GM23338 (cell line): ENCODE measurements at regions not wholly inside any gene's neighbourhood (a gene's known extent, or its start where the extent isn't known, plus 50 kb on each side); places are given as distances from the start of the nearest gene placed in this dataset.
A peak's percentile ranks its signal among the peaks of the same experiment; 100 is the strongest.

Source experiments
- ATAC-seq: fragments of 200-7000 bp; cut with Tn5 transposase; 3 replicates; pipeline ENCODE4 v1.9.1; 2020
- DNase-seq: peaks from one replicate; pipeline ENCODE4 v3.0.0-alpha.2; 2015; ENCODE audit warnings: low spot score
- H2AFZ ChIP-seq: fragments of 200-600 bp; sonication (generic); 2 replicates; pipeline ENCODE4 v1.8.0; 2016; ENCODE audit warnings: antibody characterized with exemption, mild to moderate bottlenecking, moderate library complexity
- H3F3A ChIP-seq: fragments of 200-600 bp; sonication (generic); replicated peaks from 2 replicates; pipeline ENCODE4 v1.8.0; 2017; ENCODE audit warnings: antibody characterized with exemption, mixed run types, low read depth
- H3K27ac ChIP-seq: fragments of 200-600 bp; sonication (generic); 2 replicates; pipeline ENCODE4 v1.6.1; 2016; ENCODE audit warnings: low read depth
- H3K27me3 ChIP-seq: fragments of 200-600 bp; sonication (generic); 2 replicates; pipeline ENCODE4 v1.8.0; 2016; ENCODE audit warnings: mild to moderate bottlenecking, mixed run types, moderate library complexity; ENCODE audit not compliant: insufficient read depth
- H3K36me3 ChIP-seq: fragments of 200-600 bp; sonication (generic); 2 replicates; pipeline ENCODE4 v1.8.0; 2016; ENCODE audit warnings: mild to moderate bottlenecking; ENCODE audit not compliant: insufficient read depth
- H3K4me1 ChIP-seq: fragments of 200-600 bp; sonication (generic); 2 replicates; pipeline ENCODE4 v1.8.0; 2016; ENCODE audit warnings: mild to moderate bottlenecking, moderate library complexity; ENCODE audit not compliant: insufficient read depth
- H3K4me2 ChIP-seq: fragments of 200-600 bp; sonication (generic); 2 replicates; pipeline ENCODE4 v1.7.1; 2017; ENCODE audit warnings: mixed run types
- H3K4me3 ChIP-seq: fragments of 200-600 bp; sonication (generic); 2 replicates; pipeline ENCODE4 v1.6.1; 2016; ENCODE audit warnings: mixed run types
- H3K79me2 ChIP-seq: fragments of 200-600 bp; sonication (generic); replicated peaks from 2 replicates; pipeline ENCODE4 v1.8.0; 2017; ENCODE audit warnings: mild to moderate bottlenecking; ENCODE audit not compliant: insufficient read depth
- H3K9me2 ChIP-seq: fragments of 200-600 bp; sonication (generic); 2 replicates; pipeline ENCODE4 v1.8.0; 2017; ENCODE audit not compliant: insufficient read depth
- H4K20me1 ChIP-seq: fragments of 200-600 bp; sonication (generic); replicated peaks from 2 replicates; pipeline ENCODE4 v1.8.0; 2017; ENCODE audit warnings: mild to moderate bottlenecking; ENCODE audit not compliant: insufficient read depth
- H3K27ac Mint-ChIP-seq: 2 replicates; pipeline ENCODE4 v1.8.0; 2020; ENCODE audit warnings: inconsistent platforms, mild to moderate bottlenecking, moderate library complexity, mixed read lengths
- H3K27me3 Mint-ChIP-seq: 3 replicates; pipeline ENCODE4 v1.8.0; 2022; ENCODE audit warnings: low read depth, mild to moderate bottlenecking, moderate library complexity, mixed read lengths, inconsistent platforms; ENCODE audit not compliant: insufficient read depth, poor library complexity
- H3K36me3 Mint-ChIP-seq: 3 replicates; pipeline ENCODE4 v1.8.0; 2021; ENCODE audit warnings: low read depth, mild to moderate bottlenecking, inconsistent platforms, moderate library complexity, mixed read lengths
- H3K4me1 Mint-ChIP-seq: 3 replicates; pipeline ENCODE4 v1.8.0; 2020; ENCODE audit warnings: mild to moderate bottlenecking, inconsistent platforms, mixed read lengths
- H3K4me3 Mint-ChIP-seq: 3 replicates; pipeline ENCODE4 v1.8.0; 2021; ENCODE audit warnings: moderate library complexity, mild to moderate bottlenecking, inconsistent platforms, mixed read lengths
- H3K9me3 Mint-ChIP-seq: 3 replicates; pipeline ENCODE4 v1.8.0; 2020; ENCODE audit warnings: moderate library complexity, mild to moderate bottlenecking, inconsistent platforms, mixed read lengths
- CREB1 ChIP-seq: fragments of 250-450 bp; sonication (Bioruptor Pico); IDR thresholded peaks from 2 replicates; pipeline ENCODE4 v1.5.0; 2020; ENCODE audit warnings: low read depth, mild to moderate bottlenecking, moderate library complexity
- EZH2 ChIP-seq: fragments of 200-600 bp; sonication (generic); IDR thresholded peaks from one replicate; pipeline ENCODE4 v1.8.0; 2017; ENCODE audit warnings: antibody characterized with exemption, mild to moderate bottlenecking, low read depth; ENCODE audit not compliant: unreplicated experiment
- EZH2phosphoT487 ChIP-seq: fragments of 200-600 bp; sonication (generic); IDR thresholded peaks from one replicate; pipeline ENCODE4 v1.8.1; 2018; ENCODE audit warnings: antibody characterized with exemption; ENCODE audit not compliant: unreplicated experiment
- JUNB ChIP-seq: IDR thresholded peaks from one replicate; pipeline ENCODE4 v1.6.1; 2016; ENCODE audit warnings: antibody characterized with exemption; ENCODE audit not compliant: unreplicated experiment
- NANOG ChIP-seq: IDR thresholded peaks from 2 replicates; pipeline ENCODE4 v1.6.1; 2016; ENCODE audit warnings: antibody characterized with exemption, borderline replicate concordance
- POLR2AphosphoS5 ChIP-seq: IDR thresholded peaks from 2 replicates; pipeline ENCODE4 v1.6.1; 2016; ENCODE audit warnings: antibody characterized with exemption, low read depth
- STAT1 ChIP-seq: IDR thresholded peaks from one replicate; pipeline ENCODE4 v1.6.1; 2016; ENCODE audit warnings: antibody characterized with exemption; ENCODE audit not compliant: unreplicated experiment
- ZNF114 ChIP-seq: fragments of 250-450 bp; sonication (Bioruptor Pico); IDR thresholded peaks from 2 replicates; pipeline ENCODE4 v1.5.0; 2020; ENCODE audit warnings: mild to moderate bottlenecking, moderate library complexity
- ZNF331 ChIP-seq: fragments of 250-450 bp; sonication (Bioruptor Pico); IDR thresholded peaks from 2 replicates; pipeline ENCODE4 v1.5.0; 2020; ENCODE audit warnings: low read depth, mild to moderate bottlenecking, moderate library complexity
- TF ChIP-seq, protein P1 (sequence below), 2 experiments: fragments of 200-600 bp in 1 of 2; sonication (generic) in 1 of 2; conservative IDR thresholded peaks; 2 replicates each; pipeline versions ENCODE4 v1.5.1 to v1.6.1; 2016 to 2017; ENCODE audit warnings: antibody characterized with exemption in 2 of 2, low read depth in 2 of 2, mild to moderate bottlenecking in 2 of 2, moderate library complexity in 1 of 2
- TF ChIP-seq, protein P2 (sequence below): fragments of 250-450 bp; sonication (Bioruptor Pico); IDR thresholded peaks from 2 replicates; pipeline ENCODE4 v1.5.0; 2020; ENCODE audit warnings: mild to moderate bottlenecking, moderate library complexity
- TF ChIP-seq, protein P3 (sequence below): IDR thresholded peaks from 2 replicates; pipeline ENCODE4 v1.6.1; 2016; ENCODE audit warnings: antibody characterized with exemption
- TF ChIP-seq, protein P4 (sequence below): IDR thresholded peaks from one replicate; pipeline ENCODE4 v1.6.1; 2018; ENCODE audit warnings: antibody characterized with exemption; ENCODE audit not compliant: unreplicated experiment

DNA sequence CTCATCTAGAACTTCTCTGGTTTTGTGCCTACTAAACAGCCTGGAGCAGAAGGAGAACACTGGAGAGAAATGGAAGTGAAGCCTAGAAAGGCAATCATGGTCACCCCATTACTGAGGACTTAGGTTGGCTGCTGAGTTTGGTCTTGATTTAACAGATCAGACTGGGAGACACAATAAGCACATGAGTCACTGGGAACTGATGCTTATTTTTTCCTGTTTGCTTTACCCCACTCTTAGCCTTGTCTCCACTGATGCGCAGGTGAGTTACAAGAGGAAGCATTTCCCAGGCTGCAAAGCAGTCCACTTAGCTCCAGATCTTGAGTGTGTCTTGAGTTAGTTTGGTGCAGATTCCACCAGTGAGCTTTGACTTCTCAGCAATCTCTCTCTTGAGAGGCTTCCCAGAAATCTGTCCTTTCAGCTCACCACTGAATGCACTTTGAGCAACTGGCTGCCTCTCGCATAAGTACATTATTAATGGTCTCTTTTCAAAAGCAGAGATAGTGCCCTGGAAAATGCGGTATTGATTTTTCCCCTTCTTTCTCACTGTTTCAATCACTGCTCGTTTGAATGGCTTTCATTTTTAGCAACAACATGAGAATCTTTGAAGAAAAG is 390.2 kb upstream of the SETBP1 start:
- Histone ChIP-seq H3K4me3 (no peak overlapping the region), H3K79me2 (no peaks in the 10 kb centered on the region), H3F3A (no peaks in the 10 kb centered on the region), H4K20me1 (no peaks in the 10 kb centered on the region), H3K36me3 (no peaks in the 10 kb centered on the region), H3K4me2 (no peak overlapping the region), H3K9me2 (no peaks in the 10 kb centered on the region), H3K27ac (no peak overlapping the region), H3K27me3 (no peaks in the 10 kb centered on the region), H3K4me1 (no peaks in the 10 kb centered on the region), H2AFZ (peak overlapping the region; percentile 76; the same call in 1 of the 2 replicates)
- Mint-ChIP-seq H3K27me3 (peaks cover 2% of the 10 kb centered on the region), H3K9me3 (no peaks in the 10 kb centered on the region), H3K36me3 (no peaks in the 10 kb centered on the region), H3K4me1 (peaks cover 8% of the 10 kb centered on the region; the same call in 2 of the 3 replicates), H3K4me3 (no peak overlapping the region), H3K27ac (no peak overlapping the region)
- no peak for ATAC-seq
- no peak for DNase-seq
- TF ChIP-seq STAT1 (no peak), NANOG (no peak), EZH2phosphoT487 (no peak), CREB1 (CRISPR knock-in tag) (no peak), ZNF331 (CRISPR knock-in tag) (no peak), POLR2AphosphoS5 (no peak), JUNB (no peak), EZH2 (no peak), ZNF114 (no peak)
- TF ChIP-seq, protein P1, sequence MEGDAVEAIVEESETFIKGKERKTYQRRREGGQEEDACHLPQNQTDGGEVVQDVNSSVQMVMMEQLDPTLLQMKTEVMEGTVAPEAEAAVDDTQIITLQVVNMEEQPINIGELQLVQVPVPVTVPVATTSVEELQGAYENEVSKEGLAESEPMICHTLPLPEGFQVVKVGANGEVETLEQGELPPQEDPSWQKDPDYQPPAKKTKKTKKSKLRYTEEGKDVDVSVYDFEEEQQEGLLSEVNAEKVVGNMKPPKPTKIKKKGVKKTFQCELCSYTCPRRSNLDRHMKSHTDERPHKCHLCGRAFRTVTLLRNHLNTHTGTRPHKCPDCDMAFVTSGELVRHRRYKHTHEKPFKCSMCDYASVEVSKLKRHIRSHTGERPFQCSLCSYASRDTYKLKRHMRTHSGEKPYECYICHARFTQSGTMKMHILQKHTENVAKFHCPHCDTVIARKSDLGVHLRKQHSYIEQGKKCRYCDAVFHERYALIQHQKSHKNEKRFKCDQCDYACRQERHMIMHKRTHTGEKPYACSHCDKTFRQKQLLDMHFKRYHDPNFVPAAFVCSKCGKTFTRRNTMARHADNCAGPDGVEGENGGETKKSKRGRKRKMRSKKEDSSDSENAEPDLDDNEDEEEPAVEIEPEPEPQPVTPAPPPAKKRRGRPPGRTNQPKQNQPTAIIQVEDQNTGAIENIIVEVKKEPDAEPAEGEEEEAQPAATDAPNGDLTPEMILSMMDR (conservative IDR thresholded peaks at IDR 0.05; ENCODE audit: low read depth in 2 of 2) = no peak
- TF ChIP-seq, protein P2, sequence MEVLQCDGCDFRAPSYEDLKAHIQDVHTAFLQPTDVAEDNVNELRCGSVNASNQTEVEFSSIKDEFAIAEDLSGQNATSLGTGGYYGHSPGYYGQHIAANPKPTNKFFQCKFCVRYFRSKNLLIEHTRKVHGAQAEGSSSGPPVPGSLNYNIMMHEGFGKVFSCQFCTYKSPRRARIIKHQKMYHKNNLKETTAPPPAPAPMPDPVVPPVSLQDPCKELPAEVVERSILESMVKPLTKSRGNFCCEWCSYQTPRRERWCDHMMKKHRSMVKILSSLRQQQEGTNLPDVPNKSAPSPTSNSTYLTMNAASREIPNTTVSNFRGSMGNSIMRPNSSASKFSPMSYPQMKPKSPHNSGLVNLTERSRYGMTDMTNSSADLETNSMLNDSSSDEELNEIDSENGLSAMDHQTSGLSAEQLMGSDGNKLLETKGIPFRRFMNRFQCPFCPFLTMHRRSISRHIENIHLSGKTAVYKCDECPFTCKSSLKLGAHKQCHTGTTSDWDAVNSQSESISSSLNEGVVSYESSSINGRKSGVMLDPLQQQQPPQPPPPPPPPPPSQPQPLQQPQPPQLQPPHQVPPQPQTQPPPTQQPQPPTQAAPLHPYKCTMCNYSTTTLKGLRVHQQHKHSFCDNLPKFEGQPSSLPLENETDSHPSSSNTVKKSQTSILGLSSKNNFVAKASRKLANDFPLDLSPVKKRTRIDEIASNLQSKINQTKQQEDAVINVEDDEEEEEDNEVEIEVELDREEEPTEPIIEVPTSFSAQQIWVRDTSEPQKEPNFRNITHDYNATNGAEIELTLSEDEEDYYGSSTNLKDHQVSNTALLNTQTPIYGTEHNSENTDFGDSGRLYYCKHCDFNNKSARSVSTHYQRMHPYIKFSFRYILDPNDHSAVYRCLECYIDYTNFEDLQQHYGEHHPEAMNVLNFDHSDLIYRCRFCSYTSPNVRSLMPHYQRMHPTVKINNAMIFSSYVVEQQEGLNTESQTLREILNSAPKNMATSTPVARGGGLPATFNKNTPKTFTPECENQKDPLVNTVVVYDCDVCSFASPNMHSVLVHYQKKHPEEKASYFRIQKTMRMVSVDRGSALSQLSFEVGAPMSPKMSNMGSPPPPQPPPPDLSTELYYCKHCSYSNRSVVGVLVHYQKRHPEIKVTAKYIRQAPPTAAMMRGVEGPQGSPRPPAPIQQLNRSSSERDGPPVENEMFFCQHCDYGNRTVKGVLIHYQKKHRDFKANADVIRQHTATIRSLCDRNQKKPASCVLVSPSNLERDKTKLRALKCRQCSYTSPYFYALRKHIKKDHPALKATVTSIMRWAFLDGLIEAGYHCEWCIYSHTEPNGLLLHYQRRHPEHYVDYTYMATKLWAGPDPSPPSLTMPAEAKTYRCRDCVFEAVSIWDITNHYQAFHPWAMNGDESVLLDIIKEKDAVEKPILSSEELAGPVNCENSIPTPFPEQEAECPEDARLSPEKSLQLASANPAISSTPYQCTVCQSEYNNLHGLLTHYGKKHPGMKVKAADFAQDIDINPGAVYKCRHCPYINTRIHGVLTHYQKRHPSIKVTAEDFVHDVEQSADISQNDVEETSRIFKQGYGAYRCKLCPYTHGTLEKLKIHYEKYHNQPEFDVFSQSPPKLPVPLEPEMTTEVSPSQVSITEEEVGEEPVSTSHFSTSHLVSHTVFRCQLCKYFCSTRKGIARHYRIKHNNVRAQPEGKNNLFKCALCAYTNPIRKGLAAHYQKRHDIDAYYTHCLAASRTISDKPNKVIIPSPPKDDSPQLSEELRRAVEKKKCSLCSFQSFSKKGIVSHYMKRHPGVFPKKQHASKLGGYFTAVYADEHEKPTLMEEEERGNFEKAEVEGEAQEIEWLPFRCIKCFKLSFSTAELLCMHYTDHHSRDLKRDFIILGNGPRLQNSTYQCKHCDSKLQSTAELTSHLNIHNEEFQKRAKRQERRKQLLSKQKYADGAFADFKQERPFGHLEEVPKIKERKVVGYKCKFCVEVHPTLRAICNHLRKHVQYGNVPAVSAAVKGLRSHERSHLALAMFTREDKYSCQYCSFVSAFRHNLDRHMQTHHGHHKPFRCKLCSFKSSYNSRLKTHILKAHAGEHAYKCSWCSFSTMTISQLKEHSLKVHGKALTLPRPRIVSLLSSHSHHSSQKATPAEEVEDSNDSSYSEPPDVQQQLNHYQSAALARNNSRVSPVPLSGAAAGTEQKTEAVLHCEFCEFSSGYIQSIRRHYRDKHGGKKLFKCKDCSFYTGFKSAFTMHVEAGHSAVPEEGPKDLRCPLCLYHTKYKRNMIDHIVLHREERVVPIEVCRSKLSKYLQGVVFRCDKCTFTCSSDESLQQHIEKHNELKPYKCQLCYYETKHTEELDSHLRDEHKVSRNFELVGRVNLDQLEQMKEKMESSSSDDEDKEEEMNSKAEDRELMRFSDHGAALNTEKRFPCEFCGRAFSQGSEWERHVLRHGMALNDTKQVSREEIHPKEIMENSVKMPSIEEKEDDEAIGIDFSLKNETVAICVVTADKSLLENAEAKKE (CRISPR knock-in tag) = no peak
- TF ChIP-seq, protein P3, sequence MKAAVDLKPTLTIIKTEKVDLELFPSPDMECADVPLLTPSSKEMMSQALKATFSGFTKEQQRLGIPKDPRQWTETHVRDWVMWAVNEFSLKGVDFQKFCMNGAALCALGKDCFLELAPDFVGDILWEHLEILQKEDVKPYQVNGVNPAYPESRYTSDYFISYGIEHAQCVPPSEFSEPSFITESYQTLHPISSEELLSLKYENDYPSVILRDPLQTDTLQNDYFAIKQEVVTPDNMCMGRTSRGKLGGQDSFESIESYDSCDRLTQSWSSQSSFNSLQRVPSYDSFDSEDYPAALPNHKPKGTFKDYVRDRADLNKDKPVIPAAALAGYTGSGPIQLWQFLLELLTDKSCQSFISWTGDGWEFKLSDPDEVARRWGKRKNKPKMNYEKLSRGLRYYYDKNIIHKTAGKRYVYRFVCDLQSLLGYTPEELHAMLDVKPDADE = no peak
- TF ChIP-seq, protein P4, sequence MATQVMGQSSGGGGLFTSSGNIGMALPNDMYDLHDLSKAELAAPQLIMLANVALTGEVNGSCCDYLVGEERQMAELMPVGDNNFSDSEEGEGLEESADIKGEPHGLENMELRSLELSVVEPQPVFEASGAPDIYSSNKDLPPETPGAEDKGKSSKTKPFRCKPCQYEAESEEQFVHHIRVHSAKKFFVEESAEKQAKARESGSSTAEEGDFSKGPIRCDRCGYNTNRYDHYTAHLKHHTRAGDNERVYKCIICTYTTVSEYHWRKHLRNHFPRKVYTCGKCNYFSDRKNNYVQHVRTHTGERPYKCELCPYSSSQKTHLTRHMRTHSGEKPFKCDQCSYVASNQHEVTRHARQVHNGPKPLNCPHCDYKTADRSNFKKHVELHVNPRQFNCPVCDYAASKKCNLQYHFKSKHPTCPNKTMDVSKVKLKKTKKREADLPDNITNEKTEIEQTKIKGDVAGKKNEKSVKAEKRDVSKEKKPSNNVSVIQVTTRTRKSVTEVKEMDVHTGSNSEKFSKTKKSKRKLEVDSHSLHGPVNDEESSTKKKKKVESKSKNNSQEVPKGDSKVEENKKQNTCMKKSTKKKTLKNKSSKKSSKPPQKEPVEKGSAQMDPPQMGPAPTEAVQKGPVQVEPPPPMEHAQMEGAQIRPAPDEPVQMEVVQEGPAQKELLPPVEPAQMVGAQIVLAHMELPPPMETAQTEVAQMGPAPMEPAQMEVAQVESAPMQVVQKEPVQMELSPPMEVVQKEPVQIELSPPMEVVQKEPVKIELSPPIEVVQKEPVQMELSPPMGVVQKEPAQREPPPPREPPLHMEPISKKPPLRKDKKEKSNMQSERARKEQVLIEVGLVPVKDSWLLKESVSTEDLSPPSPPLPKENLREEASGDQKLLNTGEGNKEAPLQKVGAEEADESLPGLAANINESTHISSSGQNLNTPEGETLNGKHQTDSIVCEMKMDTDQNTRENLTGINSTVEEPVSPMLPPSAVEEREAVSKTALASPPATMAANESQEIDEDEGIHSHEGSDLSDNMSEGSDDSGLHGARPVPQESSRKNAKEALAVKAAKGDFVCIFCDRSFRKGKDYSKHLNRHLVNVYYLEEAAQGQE = no peak
